ENCODE measurements at regions not wholly inside any gene's neighbourhood (a gene's known extent, or its start where the extent isn't known, plus 50 kb on each side); places are given as distances from the start of the nearest gene placed in this dataset.

DNA sequence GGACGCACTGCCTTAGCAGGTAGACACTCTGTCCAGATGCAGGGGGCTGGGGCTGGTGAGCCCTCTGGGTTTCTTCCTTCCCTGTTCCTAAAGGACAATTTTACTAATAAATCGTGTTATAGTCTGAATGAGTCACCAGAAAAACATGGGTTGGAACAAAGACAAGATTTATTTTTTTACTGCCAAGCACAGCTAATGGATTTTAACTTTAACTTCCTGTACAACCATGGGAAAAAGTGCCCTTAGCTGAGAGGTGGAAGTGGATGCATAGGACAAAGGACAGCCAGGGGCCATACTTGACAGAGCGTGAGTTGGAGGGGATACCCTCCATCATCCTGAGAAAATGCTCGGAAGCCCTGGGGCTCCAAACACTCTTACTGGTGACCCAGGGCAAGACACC, 300.7 kb downstream of the MSX2 start:
- DNase-seq: no peak

DNA sequence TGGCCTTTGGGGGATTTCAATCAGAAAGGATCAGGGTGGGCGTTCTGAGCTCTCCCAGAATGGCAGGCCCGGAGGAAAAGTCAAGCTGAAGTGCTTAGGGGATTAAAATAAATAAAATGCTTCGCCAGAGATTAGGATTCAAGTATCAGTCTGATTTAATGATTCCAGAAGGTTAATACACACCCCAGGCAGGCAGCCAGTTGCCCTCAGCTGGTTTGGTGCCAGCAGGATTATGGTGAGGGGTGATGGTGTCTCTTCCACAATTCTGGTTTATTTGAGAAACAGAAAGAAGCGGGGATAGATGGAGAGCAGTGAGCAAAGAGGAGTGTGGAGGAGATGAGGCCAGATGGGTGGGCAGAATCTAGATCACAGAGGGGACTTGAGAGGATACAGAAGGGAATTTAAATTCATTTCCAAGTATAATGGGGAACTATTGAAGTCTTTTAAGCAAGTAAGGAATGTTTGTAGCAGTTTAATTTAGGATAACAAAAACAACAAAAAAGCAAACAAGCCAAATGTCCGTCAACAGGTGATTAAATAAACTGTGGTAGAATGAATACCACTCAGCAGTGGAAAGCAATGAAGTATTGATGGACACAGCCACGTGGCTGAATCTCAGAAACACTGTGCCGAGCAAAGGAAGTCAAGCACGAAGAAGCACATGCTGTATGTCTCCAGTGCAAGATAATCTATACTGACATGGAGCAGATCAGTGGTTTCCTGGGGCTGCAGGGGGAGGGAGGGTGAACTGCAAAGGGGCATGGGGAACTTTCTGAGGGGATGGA, 297.7 kb downstream of the MSX2 start:
- no peak for DNase-seq

DNA sequence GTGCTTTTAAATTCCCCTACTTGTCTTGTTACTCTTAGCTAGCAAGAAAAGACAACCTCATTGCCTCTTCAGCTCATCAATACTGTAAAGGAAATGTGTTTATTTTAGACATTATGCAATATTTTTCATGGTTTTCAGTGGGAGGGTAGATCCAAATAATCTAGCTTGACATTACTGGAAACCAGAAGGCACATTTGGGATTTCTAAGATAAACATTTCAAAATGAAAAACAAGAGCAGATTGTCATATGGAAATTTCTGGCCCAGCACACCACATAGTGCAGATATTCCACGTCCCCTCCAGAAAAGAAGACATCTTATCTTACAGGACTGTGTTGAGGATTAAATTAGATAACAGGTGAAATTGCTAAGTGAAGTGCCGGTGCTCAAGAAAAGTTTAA, 296.9 kb downstream of the MSX2 start:
- DNase-seq: no peak

DNA sequence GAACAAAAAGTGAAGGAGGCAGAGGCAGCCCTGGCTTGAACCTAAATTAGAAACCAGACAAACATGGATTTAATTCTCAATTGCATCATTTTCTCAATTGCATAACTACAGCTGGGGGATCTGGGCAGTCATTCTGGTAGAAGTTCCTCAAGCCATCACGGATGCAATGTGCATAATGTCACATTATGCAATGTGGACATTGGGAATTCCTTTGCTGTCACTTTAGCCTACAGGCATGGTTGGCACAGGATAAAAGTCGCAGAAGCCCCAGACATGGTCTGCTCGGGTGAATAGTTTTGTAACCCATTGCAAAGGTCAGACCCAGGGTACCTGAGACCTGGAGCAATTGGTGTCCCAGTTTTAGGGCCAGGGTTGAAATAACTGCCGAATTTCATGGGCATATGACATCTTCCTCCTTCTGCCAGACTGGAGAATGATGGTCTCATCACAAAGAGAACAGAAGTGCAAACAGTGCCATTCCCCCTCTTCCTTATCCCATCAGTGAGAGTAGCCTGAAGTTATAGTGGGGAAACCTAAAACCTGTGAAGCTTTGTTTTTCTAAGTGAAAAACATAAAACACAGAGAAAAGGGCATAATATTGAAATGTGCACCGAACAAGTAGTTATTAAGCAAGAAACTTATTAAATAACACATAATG, 290.8 kb downstream of the MSX2 start:
- DNase-seq: no peak

DNA sequence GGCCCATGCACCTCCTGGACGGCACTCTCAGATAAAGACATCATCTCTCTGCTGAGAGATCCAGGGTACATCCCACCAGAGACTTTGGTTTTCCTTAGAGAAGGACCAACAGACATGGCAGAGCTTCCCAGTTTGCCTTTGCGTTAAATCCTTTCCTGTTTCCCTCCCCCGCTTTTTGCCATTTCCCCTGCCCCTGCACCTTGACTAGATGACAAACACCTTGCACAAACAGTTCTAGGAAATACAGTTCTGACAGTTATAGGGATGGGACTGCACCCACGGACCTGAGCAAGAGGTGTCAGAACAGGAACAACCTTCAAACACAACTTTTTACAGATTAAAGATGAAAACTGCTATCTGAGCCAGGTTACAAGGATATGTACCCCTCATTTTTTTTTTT, 288.9 kb downstream of the MSX2 start:
- DNase-seq: no peak

DNA sequence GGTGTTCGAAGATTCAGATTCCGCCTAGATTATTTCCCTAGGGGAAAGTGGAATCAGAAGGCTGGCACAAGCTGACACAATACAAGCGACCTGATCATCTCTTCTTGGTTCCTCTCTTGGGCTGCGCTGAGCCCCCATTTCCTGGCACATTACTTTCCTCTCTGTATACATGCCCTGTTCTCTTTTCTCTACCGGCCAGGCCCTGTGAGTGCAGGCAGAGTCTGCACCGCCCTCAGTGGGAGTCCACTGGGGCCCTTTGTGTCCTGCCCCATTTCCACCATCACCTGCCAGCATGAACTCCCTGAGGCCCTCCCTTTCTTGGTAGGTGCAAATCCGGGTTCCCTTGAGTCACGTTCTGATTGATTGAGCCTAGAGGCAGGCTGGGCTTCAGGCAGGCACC, 287.9 kb downstream of the MSX2 start:
- no peak for DNase-seq

DNA sequence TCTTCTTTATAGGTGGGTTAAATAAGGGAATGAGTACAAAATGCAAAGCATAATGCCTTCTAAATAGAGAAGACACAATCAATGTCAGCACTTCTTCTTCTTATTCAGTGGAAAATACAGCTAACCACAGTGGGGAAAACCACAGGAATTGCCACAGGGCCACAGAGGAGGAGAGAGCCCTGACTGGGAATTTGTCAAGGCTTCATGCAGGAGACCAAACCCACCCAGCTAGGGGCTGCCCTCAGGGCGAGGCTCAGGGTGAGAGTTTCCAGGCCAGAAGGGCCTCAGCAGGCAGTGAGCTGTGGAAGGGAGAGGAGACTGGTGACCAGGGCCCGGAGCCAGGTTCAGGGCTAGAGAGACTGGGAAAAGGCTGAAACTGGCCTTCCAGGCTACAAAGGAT, 279.1 kb downstream of the MSX2 start:
- DNase-seq: no peak

DNA sequence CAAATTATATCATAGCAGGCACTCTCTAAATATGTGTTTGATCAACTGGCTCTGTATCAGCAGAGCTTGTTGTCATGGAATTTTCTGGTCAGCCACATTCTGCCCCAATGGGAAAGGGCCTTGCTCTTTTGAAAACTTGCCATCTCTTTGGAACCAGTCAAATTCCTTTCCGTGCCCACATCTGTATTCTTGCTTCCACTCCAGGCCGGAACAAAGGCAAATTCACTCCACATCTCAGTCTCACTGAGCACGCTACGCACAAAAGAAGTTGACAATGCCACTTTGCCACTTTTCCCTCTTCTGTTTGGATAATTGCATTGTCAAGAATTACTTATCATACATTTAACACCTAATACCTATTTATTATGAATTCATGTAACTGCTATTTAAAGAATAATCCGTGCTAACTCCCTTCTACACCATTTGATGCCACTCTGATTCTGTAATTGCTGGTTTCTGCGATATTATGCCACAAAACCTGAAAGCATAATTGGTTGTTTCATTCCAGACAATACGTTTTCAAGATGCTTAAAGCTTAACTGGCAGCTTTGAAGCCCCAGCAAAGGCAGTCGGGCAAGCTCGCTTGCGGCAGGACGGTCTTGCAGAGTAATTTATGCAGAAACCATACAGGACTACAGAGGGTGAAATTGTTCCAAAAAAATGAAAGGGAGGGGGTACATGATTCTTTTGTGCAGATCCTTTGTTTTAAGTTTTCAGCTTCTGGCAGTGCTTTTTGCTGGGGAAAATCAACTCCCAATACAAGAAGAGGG, 277.7 kb downstream of the MSX2 start:
- no peak for DNase-seq

DNA sequence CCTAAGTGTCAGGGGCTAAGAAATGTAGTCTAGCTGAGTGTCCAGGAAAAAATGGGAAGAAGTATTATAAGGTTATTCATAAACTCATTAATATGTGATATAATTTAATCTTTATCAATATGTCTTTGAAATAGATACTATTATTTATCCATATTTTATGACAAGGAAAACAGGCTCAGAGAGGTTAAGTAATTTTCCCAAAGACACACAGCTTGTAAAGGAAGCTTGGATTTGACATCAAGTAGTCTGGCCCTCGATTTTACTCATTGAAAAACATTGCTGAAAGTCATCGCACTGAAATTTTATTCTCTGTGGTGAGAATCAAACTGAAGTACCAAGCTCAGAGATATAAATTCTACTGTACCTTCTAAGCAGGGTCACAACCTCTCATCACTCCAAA, 276.9 kb downstream of the MSX2 start:
- no peak for DNase-seq

DNA sequence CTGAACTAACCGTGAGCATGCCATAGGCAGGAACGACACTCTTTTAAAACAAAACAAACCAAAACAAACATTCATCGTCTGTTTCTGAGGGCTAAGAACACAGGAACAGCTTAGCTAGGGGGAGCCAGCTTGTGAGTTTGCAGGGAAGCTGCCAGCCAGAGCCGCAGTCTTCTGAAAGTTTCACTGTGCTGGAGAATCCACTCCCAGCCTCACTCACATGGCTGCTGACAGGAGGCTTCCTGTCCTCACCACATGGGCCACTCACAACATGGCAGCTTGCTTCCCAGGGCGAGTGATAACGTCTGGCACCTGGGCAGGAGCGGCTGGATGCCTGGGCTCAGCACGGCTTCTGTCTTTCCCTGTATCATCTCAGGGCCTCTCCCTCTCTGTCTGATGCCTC, 275.2 kb downstream of the MSX2 start:
- DNase-seq: no peak

DNA sequence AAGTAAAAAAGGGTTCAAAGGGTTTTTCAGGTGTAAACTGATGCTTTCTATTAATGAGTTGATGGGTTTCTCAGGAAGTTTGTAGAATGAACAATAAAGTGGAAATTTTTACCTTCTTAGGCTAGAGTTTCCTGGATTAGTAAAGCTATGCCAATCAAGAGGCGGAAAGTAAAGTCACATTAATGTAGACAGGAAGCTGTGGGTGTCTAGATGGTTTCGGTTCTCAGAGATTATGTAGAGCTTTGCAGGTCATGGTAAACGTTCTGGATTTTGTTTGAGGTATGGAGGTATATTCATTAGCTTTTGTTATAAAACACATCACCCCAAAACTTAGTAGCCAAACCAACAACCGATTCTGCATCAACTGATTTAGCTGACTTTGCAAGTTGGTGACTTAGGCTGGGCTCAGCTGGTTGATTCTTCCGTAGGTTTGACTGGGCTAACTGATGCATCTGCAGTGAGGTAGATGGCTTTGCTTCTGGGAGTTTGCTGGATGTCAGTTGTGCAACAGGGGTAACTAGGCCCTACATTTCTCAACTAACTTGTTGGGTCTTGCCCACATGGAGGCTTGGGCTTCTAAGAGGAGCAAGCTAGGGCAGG, 273.8 kb downstream of the MSX2 start:
- DNase-seq: no peak

DNA sequence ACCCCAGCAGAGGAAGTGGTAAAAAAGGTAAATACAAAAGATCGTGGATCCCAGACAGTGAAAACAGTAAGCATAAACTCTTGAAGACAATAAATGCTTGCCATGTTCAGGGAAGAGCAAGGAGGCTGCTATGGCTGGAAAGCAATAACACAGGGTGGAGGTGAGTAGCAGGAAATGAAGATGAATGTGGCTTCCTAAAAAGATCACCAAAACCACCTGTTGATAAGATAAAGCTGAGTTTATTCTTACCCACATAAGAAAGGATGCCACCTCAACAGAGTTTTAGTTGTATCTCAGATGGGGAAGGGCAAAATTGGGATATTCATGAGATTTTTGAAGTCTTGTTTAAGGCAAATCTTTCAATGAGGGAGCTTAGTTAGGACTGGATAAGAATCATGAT, 273.3 kb downstream of the MSX2 start:
- no peak for DNase-seq

DNA sequence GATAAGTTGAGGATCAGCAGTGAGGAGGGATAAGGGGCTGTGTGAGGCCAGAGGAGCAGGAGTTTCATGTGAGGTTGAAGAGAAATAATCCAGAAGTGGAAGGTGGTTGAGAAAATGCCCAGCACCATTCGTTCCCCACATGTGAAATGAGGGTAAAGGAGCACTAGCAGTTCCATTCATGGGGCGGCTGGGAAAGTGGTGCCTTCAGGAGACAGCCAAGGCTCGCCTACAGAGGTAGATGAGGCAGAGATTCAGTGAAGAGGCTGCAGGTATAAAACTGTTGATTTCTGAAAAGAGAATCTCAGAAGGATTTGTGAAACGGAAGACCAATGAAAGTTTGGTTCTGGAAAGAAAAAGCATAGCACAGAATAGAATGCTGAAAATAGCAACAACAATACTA, 272.6 kb downstream of the MSX2 start:
- DNase-seq: no peak

DNA sequence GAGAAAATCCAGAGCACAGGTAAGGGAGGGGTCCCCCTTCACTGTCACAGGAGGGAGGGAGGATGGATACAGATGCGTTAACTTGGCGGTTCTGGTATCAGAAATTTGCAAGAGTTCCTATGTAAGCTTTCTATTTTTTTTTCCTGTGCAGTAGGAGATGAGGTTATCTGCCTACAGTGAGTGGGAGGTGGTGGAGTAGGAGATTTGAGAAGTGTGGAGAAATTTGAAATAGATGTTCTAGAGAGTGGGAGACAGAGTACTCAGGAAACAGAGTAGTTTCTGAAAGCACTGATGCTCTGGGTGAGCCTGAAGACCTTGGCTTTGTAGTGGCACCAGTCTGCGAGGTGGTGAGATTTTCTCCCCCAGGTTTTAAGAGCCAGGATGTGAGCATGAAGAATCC, 271.4 kb downstream of the MSX2 start:
- DNase-seq: no peak

DNA sequence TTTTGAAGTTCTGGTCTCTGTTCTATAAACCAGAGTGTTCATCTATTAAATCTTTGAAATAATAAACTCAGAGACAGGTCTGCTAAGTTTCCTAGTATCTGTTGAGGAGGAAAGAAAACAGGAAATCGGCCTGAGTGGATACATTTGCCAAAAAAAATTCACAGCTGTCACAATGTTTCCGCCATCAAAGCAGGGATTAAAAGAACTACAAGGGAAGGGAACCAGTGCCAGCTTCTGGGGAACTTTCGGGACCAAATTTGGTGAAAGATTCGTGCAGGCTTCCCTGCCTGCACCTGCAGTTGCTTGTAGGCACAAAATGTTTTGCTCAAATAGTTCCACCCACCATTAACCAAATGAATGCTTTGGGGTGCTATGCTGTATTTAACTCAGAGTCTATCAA, 267.5 kb downstream of the MSX2 start:
- no peak for DNase-seq

DNA sequence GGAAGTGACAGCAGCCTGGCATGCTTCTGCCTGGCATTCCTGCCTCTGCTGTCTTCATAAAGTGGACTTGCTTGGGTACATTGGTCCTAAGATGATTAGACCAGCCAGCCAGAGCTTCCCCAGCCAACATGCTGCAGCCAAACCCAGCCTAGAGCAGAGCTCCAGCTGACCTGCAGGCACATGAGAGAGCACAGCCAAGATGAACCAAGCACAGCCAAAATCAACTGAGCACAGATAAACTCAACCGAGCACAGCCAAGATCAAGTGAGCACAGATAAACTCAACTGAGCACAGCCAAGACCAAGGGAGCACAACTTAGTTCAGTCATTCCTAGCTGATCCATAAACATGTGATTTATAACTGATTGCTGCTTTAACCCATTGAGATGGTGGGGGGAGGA, 266.5 kb downstream of the MSX2 start:
- no peak for DNase-seq

DNA sequence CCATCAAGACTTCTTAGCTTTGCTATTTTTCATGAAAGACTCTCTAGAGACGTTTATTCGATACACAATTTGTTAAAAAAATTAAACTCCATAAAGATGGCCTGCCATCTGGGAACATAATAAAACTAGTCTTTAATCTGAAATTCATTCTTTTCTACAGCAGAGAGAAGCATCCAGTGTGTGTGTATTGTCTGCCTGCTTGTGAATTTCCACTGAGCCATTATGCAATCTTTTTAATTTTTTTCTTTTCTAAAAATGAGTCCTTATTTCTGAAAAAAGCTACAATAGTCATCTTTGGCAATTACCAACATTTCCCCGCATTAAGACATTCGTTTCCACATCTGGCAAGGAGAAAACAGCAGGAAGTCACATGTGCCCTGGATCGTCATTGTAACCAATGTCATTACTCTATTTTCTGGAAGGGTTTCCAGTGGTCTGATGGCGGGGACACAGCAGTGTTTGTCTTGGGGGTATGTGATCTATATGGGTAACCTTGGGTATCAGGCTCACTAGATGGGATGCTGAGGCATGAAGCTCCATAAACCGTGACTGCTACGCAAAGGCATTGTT, 263.1 kb downstream of the MSX2 start:
- no peak for DNase-seq

DNA sequence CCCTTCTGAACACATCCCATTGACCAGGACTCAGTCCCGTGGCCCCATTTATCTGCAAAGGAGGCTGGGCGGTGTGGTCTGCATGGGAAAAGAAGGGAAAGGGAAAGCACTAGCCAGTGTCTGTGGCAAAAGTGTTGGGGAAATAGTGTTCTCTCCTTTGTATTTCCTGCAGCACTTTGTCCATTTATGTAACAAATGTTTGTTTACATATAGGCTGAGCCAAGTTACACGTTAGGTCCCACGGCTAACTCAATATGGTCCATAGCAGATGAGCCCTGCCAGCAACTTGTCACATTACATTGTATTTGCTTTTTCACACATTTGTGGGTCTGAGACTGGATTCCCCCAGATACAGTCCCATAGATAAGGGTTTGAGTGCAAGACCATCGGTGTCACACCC, 260.5 kb downstream of the MSX2 start:
- no peak for DNase-seq

DNA sequence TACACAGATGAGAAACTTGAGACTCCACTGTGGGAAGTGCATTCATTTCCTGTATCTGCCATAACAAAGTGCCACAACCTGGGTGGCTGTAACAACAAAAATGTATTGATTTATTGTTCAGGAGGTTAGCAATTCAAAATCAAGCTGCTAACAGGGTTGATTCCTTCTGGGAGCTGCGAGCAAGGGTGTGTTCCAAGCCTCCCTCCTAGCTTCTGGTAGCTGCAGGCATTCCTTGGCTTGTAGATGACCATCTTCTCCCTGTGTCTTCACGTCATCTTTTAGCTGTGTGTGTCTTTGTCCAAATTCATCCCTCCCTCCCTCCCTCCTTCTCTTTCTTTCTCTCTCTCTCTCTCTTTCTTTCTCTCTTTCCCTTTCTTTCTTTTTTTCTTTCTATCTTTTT, 258.1 kb downstream of the MSX2 start:
- no peak for DNase-seq

DNA sequence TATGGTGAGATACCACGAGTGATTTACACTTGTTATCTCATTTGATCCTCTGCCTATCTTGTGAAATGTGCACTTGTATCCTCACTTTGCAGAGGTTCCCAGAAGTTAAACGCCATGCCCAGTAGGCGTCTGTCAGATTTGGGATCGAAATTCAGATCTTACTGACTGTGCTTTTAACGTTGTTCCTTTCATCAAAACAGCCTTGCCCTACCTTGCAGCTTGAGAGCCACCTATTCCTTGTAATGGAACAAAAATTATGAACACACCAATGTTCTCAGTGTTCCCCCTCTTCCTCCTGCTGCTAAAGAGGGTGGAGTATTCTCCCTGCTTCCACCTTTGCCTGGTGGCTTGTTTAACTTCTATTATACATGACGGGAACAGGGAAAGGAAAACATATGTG, 257.0 kb downstream of the MSX2 start:
- DNase-seq: no peak

DNA sequence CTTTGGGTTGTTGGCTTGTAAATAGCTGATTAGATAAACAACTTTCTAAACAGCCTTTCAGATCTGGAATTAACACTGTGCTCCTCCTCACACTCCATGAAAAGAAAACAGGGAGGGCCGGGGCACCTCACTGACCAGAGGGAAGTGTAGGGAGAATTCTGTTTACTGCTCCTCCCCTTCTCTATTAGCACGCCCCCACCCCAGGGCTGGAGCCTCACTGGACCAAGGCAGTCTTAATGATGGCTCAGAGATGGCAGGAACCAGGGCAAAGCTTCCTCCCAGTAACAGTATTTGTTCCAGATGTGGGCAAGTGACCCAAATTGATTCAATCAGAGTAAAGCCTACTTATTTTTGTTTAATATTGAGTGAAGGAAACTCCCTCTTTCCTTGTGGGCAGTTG, 256.6 kb downstream of the MSX2 start:
- no peak for DNase-seq

DNA sequence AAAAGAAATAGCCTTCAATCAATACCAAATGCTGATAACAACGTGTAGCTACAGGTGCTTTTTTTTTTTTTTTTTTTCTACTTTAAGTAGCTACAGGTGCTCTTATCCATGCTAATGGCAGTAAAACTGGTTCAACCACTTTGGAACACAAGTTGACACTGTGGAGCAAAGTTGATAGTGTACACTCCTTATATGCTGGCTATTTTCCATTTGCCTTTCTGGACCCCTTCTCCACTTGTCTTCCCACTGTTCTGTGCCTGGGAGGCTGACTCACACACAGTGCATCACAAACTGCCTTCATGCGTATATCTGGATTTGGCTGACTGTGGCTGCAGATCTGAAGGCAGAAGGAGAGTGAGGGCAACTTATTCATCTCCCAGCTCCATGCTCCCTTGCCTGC, 247.9 kb downstream of the MSX2 start:
- no peak for DNase-seq

DNA sequence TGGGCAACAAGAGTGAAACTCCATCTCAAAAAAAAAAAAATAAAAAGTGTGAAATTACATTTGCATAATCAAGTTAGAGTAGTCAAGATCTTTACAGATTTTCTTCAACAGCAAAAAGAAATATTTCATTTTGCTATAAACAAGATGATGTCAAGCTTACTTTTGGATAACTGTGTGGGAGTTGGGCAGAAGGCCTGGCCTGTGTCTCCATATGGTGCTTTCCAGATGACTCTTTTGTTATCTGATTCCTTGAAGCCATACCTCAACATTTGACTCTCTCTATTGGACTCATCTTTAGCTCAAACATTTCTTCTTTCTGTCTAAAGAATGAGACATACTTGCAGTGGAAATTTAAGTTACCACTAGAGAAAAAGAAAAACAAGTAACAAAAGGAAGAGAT, 246.8 kb downstream of the MSX2 start:
- DNase-seq: no peak
